Endothelial cell of umbilical vein (primary cell): ENCODE measurements at regions not wholly inside any gene's neighbourhood (a gene's known extent, or its start where the extent isn't known, plus 50 kb on each side); places are given as distances from the start of the nearest gene placed in this dataset.

Experiments
- BruUV-seq: library from RNA; stranded (reverse); fragments of 400-500 nt; replicated peaks from 2 replicates; lab custom pipeline; 2021; lab: Mats Ljungman, UMichigan
- CTCF ChIA-PET: fragments of 300-600, 350-600 bp; sonication (Branson Sonifier 250); formaldehyde crosslinking; loops from one replicate; lab custom pipeline; 2021; ENCODE audit warnings: antibody characterized with exemption, inconsistent platforms; lab: Charles Lee
- POLR2A ChIA-PET: fragments of 300-600, 350-600 bp; sonication (Branson Sonifier 250); formaldehyde crosslinking; loops from one replicate; lab custom pipeline; 2021; ENCODE audit warnings: antibody characterized with exemption, inconsistent platforms; lab: Charles Lee
- DNase-seq: peaks from one replicate; pipeline ENCODE4 v3.0.0-alpha.2; 2011; ENCODE audit warnings: low read depth, low spot score
- FAIRE-seq: peaks from 2 replicates; lab custom pipeline; 2011; peaks lifted over from hg19 to GRCh38; lab: Jason Lieb, UNC
- H2AFZ ChIP-seq: 2 replicates; pipeline ENCODE4 v1.6.0; 2012; ENCODE audit warnings: low read depth, low read length, control low read depth, inconsistent platforms
- H3K27ac ChIP-seq: 2 replicates; pipeline ENCODE4 v1.5.1; 2011; ENCODE audit warnings: low read depth, mild to moderate bottlenecking, control low read depth, low read length, moderate library complexity; ENCODE audit not compliant: insufficient read depth
- H3K27me3 ChIP-seq, 2 experiments: 2 replicates each; pipeline versions ENCODE4 v1.6.0 to v1.6.1; 2011; ENCODE audit warnings: low read length in 2 of 2, mixed read lengths in 1 of 2; ENCODE audit not compliant: control insufficient read depth in 2 of 2, insufficient read depth in 2 of 2
- H3K36me3 ChIP-seq, 2 experiments: 2 replicates in 1 of 2; 3 replicates in 1 of 2; pipeline ENCODE4 v1.5.1; 2011; ENCODE audit warnings: low read length in 2 of 2, mild to moderate bottlenecking in 1 of 2, moderate library complexity in 1 of 2; ENCODE audit not compliant: control insufficient read depth in 2 of 2, insufficient read depth in 2 of 2; ENCODE audit errors: extremely low read depth in 1 of 2
- H3K4me1 ChIP-seq: 3 replicates; pipeline ENCODE4 v1.5.1; 2011; ENCODE audit warnings: mild to moderate bottlenecking, low read length; ENCODE audit not compliant: control insufficient read depth, insufficient read depth; ENCODE audit errors: extremely low read depth
- H3K4me2 ChIP-seq: 2 replicates; pipeline ENCODE4 v1.6.1; 2011; ENCODE audit warnings: low read length, control low read depth, mixed read lengths; ENCODE audit not compliant: insufficient read depth
- H3K4me3 ChIP-seq, 3 experiments: fragments of 200-600 bp in 1 of 3; sonication (generic), shearing (Covaris generic) in 1 of 3; replicated peaks in 1 of 3; 2 replicates each; pipeline ENCODE4 v1.5.1; 2011 to 2016; ENCODE audit warnings: control low read depth in 3 of 3, low read length in 3 of 3, mild to moderate bottlenecking in 2 of 3, inconsistent platforms in 1 of 3, low read depth in 1 of 3, moderate library complexity in 1 of 3; ENCODE audit not compliant: insufficient read depth in 1 of 3
- H3K79me2 ChIP-seq: 2 replicates; pipeline ENCODE4 v1.6.0; 2012; ENCODE audit warnings: low read length, inconsistent platforms; ENCODE audit not compliant: control insufficient read depth, insufficient read depth
- H3K9ac ChIP-seq: replicated peaks from 2 replicates; pipeline ENCODE3; 2011; ENCODE audit warnings: low read length, control low read depth; ENCODE audit not compliant: insufficient read depth; ENCODE audit errors: extremely low read depth
- H3K9me1 ChIP-seq: replicated peaks from 3 replicates; pipeline ENCODE4 v1.6.0; 2011; ENCODE audit warnings: mild to moderate bottlenecking, low read length; ENCODE audit not compliant: control insufficient read depth, insufficient read depth; ENCODE audit errors: extremely low read depth
- H3K9me3 ChIP-seq: replicated peaks from 2 replicates; pipeline ENCODE4 v1.5.1; 2012; ENCODE audit warnings: low read length, inconsistent platforms; ENCODE audit not compliant: control insufficient read depth, insufficient read depth
- H4K20me1 ChIP-seq: replicated peaks from 2 replicates; pipeline ENCODE3; 2011; ENCODE audit warnings: mild to moderate bottlenecking, low read length; ENCODE audit not compliant: control insufficient read depth, insufficient read depth; ENCODE audit errors: extremely low read depth
- EZH2 ChIP-seq: IDR thresholded peaks from 2 replicates; pipeline ENCODE4 v1.6.1; 2012; ENCODE audit warnings: borderline replicate concordance, low read depth, mild to moderate bottlenecking, moderate library complexity, low read length, inconsistent platforms; ENCODE audit not compliant: severe bottlenecking
- FOS ChIP-seq: IDR thresholded peaks from 2 replicates; pipeline ENCODE4 v1.6.1; 2011; ENCODE audit warnings: mild to moderate bottlenecking, low read length, moderate library complexity, borderline replicate concordance; ENCODE audit not compliant: insufficient read depth
- GATA2 ChIP-seq: IDR thresholded peaks from 2 replicates; pipeline ENCODE4 v1.7.0; 2011; ENCODE audit warnings: low read depth, mild to moderate bottlenecking, moderate library complexity, mixed read lengths, low read length; ENCODE audit not compliant: insufficient read length, insufficient read depth
- JUN ChIP-seq: IDR thresholded peaks from 2 replicates; pipeline ENCODE4 v1.6.1; 2011; ENCODE audit warnings: borderline replicate concordance, low read depth; ENCODE audit not compliant: insufficient read length, insufficient read depth
- MYC ChIP-seq: IDR thresholded peaks from one replicate; pipeline ENCODE4 v1.6.1; 2011; ENCODE audit warnings: mild to moderate bottlenecking, low read depth, low read length
- POLR2A ChIP-seq: IDR thresholded peaks from 2 replicates; pipeline ENCODE4 v1.6.1; 2012; ENCODE audit warnings: low read depth, mild to moderate bottlenecking, control low read depth, low read length
- POLR2AphosphoS5 ChIP-seq: IDR thresholded peaks from 2 replicates; pipeline ENCODE4 v1.6.1; 2012; ENCODE audit warnings: low read depth, mild to moderate bottlenecking, control low read depth, low read length, moderate library complexity; ENCODE audit not compliant: insufficient read depth
- dilution Hi-C: fragments of 300-500 bp; cut with MboI; formaldehyde crosslinking; loops from one replicate; pipeline ENCODE4 v1.15.0; 2019; ENCODE audit warnings: low sequenced_read_pairs; ENCODE audit not compliant: extremely low pct_ligation_motif_present
- intact Hi-C: fragments of 100-400 bp; cut with micrococcal nuclease; formaldehyde crosslinking; loops from one replicate; pipeline ENCODE4 v1.10.0; 2022
- TF ChIP-seq, protein P1 (sequence below), 2 donors: IDR thresholded peaks; 1 replicate in 1 of 2; 2 replicates in 1 of 2; pipeline ENCODE4 v1.5.1; 2011; ENCODE audit warnings: low read length in 2 of 2, mild to moderate bottlenecking in 2 of 2, moderate library complexity in 2 of 2, control low read depth in 1 of 2, inconsistent platforms in 1 of 2, low read depth in 1 of 2; ENCODE audit not compliant: insufficient read depth in 1 of 2; ENCODE audit errors: extremely low read depth in 1 of 2
- TF ChIP-seq, protein P2 (sequence below): IDR thresholded peaks from 2 replicates; pipeline ENCODE4 v1.6.1; 2011; ENCODE audit not compliant: insufficient read depth, insufficient read length

DNA sequence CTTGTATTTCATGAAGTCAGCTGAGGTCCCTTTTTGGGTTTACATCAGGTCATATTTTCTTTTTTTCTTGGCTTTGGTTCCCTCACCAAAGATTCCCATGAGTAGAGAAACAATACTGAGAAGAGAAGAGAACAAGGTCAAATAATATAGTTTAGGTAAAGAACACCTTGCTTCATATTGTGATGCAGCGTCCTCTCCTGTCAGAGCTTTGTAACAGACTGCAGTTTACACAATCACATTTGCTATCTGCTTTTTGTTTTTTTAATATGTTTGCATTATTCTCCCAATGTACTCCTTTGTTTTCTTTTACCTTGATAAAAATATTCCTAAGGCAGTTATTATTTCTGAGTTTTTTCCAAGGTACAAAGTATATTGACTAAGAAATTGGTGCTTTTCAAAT lies 283.2 kb downstream of the SHOX2 start:
- no peak for FAIRE-seq
- dilution Hi-C loops = no loop called here
- no peaks in the 10 kb centered on the region for H3K36me3 ChIP-seq
- no peaks in the 10 kb centered on the region for H3K4me1 ChIP-seq
- BruUV-seq = no TSS peak
- H2AFZ ChIP-seq = no peak overlapping the region
- DNase-seq = no peak
- H3K9ac ChIP-seq = no peak overlapping the region
- H3K27me3 ChIP-seq = no peaks in the 10 kb centered on the region
- H3K4me3 ChIP-seq = no peak overlapping the region
- intact Hi-C loops = no loop called here
- CTCF ChIA-PET = no interaction called here
- no peaks in the 10 kb centered on the region for H3K9me3 ChIP-seq
- POLR2A ChIA-PET = no interaction called here
- H3K9me1 ChIP-seq = no peaks in the 10 kb centered on the region
- no peak overlapping the region for H3K27ac ChIP-seq
- no peaks in the 10 kb centered on the region for H3K79me2 ChIP-seq
- no peak overlapping the region for H3K4me2 ChIP-seq
- H4K20me1 ChIP-seq = no peaks in the 10 kb centered on the region
- no peak for TF ChIP-seq POLR2AphosphoS5
- no peak for TF ChIP-seq POLR2A
- TF ChIP-seq, protein P1, sequence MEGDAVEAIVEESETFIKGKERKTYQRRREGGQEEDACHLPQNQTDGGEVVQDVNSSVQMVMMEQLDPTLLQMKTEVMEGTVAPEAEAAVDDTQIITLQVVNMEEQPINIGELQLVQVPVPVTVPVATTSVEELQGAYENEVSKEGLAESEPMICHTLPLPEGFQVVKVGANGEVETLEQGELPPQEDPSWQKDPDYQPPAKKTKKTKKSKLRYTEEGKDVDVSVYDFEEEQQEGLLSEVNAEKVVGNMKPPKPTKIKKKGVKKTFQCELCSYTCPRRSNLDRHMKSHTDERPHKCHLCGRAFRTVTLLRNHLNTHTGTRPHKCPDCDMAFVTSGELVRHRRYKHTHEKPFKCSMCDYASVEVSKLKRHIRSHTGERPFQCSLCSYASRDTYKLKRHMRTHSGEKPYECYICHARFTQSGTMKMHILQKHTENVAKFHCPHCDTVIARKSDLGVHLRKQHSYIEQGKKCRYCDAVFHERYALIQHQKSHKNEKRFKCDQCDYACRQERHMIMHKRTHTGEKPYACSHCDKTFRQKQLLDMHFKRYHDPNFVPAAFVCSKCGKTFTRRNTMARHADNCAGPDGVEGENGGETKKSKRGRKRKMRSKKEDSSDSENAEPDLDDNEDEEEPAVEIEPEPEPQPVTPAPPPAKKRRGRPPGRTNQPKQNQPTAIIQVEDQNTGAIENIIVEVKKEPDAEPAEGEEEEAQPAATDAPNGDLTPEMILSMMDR (IDR thresholded peaks at IDR 0.05; ENCODE audit: extremely low read depth in 1 of 2, insufficient read depth in 1 of 2, low read depth in 1 of 2, low read length in 2 of 2) = no peak
- TF ChIP-seq JUN = no peak
- no peak for TF ChIP-seq FOS
- TF ChIP-seq, protein P2, sequence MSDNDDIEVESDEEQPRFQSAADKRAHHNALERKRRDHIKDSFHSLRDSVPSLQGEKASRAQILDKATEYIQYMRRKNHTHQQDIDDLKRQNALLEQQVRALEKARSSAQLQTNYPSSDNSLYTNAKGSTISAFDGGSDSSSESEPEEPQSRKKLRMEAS = no peak
- no peak for TF ChIP-seq MYC
- no peak for TF ChIP-seq GATA2
- no peak for TF ChIP-seq EZH2
